Uterus (tissue), 2 donors: ENCODE measurements at regions not wholly inside any gene's neighbourhood (a gene's known extent, or its start where the extent isn't known, plus 50 kb on each side); places are given as distances from the start of the nearest gene placed in this dataset.

Experiments
- CTCF ChIP-seq, 4 experiments: fragments of 200-600 bp in 2 of 4; fragments of 450-650 bp in 2 of 4; sonication (generic) in 2 of 4; IDR thresholded peaks; one replicate each; pipeline ENCODE4 v1.5.1; 2016 to 2019; ENCODE audit warnings: antibody characterized with exemption in 4 of 4, mild to moderate bottlenecking in 2 of 4, moderate library complexity in 1 of 4
- POLR2A ChIP-seq, 2 donors: fragments of 450-650 bp; IDR thresholded peaks; one replicate each; pipeline ENCODE4 v1.6.1; 2016; ENCODE audit warnings: antibody characterized with exemption in 2 of 2, mild to moderate bottlenecking in 1 of 2, moderate library complexity in 1 of 2

GRCh38 chr11:10628508-10629236 is 60.2 kb upstream of the LYVE1 start:
- TF ChIP-seq CTCF (IDR thresholded peaks at IDR 0.05) (no peak), POLR2A (IDR thresholded peaks at IDR 0.05) (no peak)
